Mesenchymal stem cell (in vitro differentiated cells and primary cell): ENCODE measurements at regions not wholly inside any gene's neighbourhood (a gene's known extent, or its start where the extent isn't known, plus 50 kb on each side); places are given as distances from the start of the nearest gene placed in this dataset.

Experiments
- DNase-seq: peaks from one replicate; pipeline ENCODE4 v3.0.0-alpha.2; 2013
- H2AFZ ChIP-seq: one replicate; pipeline ENCODE4 v1.6.1; 2013; ENCODE audit warnings: low read depth, mild to moderate bottlenecking, control low read depth, inconsistent platforms, low read length, moderate library complexity
- H2AK5ac ChIP-seq: 2 replicates; pipeline ENCODE4 v1.6.1; 2013; ENCODE audit warnings: low read length, moderate library complexity, mild to moderate bottlenecking, inconsistent platforms; ENCODE audit not compliant: severe bottlenecking
- H2BK120ac ChIP-seq: one replicate; pipeline ENCODE4 v1.6.1; 2013; ENCODE audit warnings: low read depth, mild to moderate bottlenecking, inconsistent platforms, low read length, moderate library complexity
- H2BK12ac ChIP-seq, 2 experiments: one replicate each; pipeline ENCODE4 v1.6.1; 2013; ENCODE audit warnings: inconsistent platforms in 2 of 2, low read length in 2 of 2, mild to moderate bottlenecking in 2 of 2, moderate library complexity in 2 of 2, control low read depth in 1 of 2
- H2BK15ac ChIP-seq: one replicate; pipeline ENCODE4 v1.6.1; 2013; ENCODE audit warnings: mild to moderate bottlenecking, low read depth, inconsistent platforms; ENCODE audit not compliant: poor library complexity, severe bottlenecking
- H2BK5ac ChIP-seq: 2 replicates; pipeline ENCODE4 v1.6.1; 2013; ENCODE audit warnings: low read depth, mild to moderate bottlenecking, low read length, control low read depth, inconsistent platforms; ENCODE audit not compliant: poor library complexity, severe bottlenecking
- H3K14ac ChIP-seq, 2 experiments: one replicate each; pipeline ENCODE4 v1.6.1; 2013; ENCODE audit warnings: inconsistent platforms in 2 of 2, low read length in 2 of 2, control low read depth in 1 of 2, mild to moderate bottlenecking in 1 of 2, moderate library complexity in 1 of 2
- H3K18ac ChIP-seq, 2 experiments: one replicate each; pipeline ENCODE4 v1.6.1; 2013; ENCODE audit warnings: inconsistent platforms in 2 of 2, low read length in 2 of 2, control low read depth in 1 of 2, low read depth in 1 of 2, mild to moderate bottlenecking in 1 of 2
- H3K23ac ChIP-seq, 2 experiments: one replicate each; pipeline ENCODE4 v1.6.1; 2013; ENCODE audit warnings: inconsistent platforms in 2 of 2, low read length in 2 of 2, mild to moderate bottlenecking in 2 of 2, moderate library complexity in 2 of 2, control low read depth in 1 of 2
- H3K27ac ChIP-seq: 2 replicates; pipeline ENCODE4 v1.5.1; 2013; ENCODE audit warnings: mild to moderate bottlenecking, moderate library complexity, low read length, control low read depth, inconsistent platforms; ENCODE audit not compliant: poor library complexity, severe bottlenecking
- H3K27me3 ChIP-seq, 2 experiments: 2 replicates each; pipeline versions ENCODE4 v1.6.1 to v1.7.0; 2013; ENCODE audit warnings: low read length in 2 of 2, mild to moderate bottlenecking in 2 of 2, moderate library complexity in 2 of 2, control low read depth in 1 of 2, inconsistent platforms in 1 of 2; ENCODE audit not compliant: control insufficient read depth in 1 of 2, insufficient read depth in 1 of 2
- H3K36me3 ChIP-seq, 2 experiments: 2 replicates each; pipeline versions ENCODE4 v1.6.1 to v1.7.0; 2013; ENCODE audit warnings: low read length in 2 of 2, control low read depth in 1 of 2, inconsistent platforms in 1 of 2, low read depth in 1 of 2, mild to moderate bottlenecking in 1 of 2; ENCODE audit not compliant: insufficient read depth in 2 of 2, control insufficient read depth in 1 of 2
- H3K4ac ChIP-seq, 2 experiments: one replicate each; pipeline ENCODE4 v1.6.1; 2013; ENCODE audit warnings: inconsistent platforms in 2 of 2, low read length in 2 of 2, mild to moderate bottlenecking in 2 of 2, moderate library complexity in 2 of 2, control low read depth in 1 of 2, low read depth in 1 of 2
- H3K4me1 ChIP-seq: 2 replicates; pipeline ENCODE4 v1.6.1; 2013; ENCODE audit warnings: low read depth, low read length, control low read depth; ENCODE audit not compliant: control insufficient read depth, insufficient read depth
- H3K4me2 ChIP-seq: 2 replicates; pipeline ENCODE4 v1.6.1; 2013; ENCODE audit warnings: low read length, mild to moderate bottlenecking, inconsistent platforms; ENCODE audit not compliant: poor library complexity, severe bottlenecking
- H3K4me3 ChIP-seq, 2 experiments: 2 replicates each; pipeline versions ENCODE4 v1.5.1 to v1.7.0; 2013; ENCODE audit warnings: low read length in 2 of 2, mild to moderate bottlenecking in 2 of 2, control low read depth in 1 of 2, low read depth in 1 of 2; ENCODE audit not compliant: insufficient read depth in 1 of 2
- H3K79me1 ChIP-seq: replicated peaks from 2 replicates; pipeline ENCODE4 v1.6.1; 2013; ENCODE audit warnings: mild to moderate bottlenecking, control low read depth, low read length, inconsistent platforms; ENCODE audit not compliant: poor library complexity, severe bottlenecking
- H3K9ac ChIP-seq: 2 replicates; pipeline ENCODE4 v1.7.0; 2013; ENCODE audit warnings: mild to moderate bottlenecking, low read length, moderate library complexity
- H3K9me3 ChIP-seq: 2 replicates; pipeline ENCODE4 v1.7.0; 2013; ENCODE audit warnings: mild to moderate bottlenecking, low read length; ENCODE audit not compliant: control insufficient read depth
- H4K8ac ChIP-seq: one replicate; pipeline ENCODE4 v1.6.1; 2013; ENCODE audit warnings: inconsistent platforms, mild to moderate bottlenecking, low read length, moderate library complexity
- H4K91ac ChIP-seq: one replicate; pipeline ENCODE4 v1.6.1; 2013; ENCODE audit warnings: mild to moderate bottlenecking, low read length, inconsistent platforms
- WGBS: methylation state at CpG from one replicate; pipeline ENCODE4 v1.1.7; 2013; ENCODE audit warnings: mixed read lengths; 5-methylcytosine and 5-hydroxymethylcytosine counted together

DNA sequence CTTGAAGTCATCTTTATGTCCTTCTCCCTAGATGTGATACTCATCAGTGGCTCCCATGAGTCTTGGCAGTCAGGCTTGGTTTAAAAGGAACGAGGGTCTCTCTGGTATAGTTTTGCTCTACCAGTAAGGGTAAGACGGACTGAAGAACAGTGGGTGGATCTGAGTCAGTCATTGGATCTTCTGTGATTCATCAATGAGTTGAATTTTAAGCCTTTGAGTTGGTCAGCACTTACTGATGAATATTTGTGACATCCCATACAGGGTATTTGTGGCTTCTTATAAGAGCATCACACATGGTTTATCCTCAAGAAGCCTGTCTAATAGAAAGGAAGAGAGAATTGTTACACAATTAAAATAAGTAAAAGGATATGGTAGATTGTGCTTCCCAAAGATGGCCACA is 87.3 kb upstream of the NAMPT start:
- WGBS: 79% methylated on average over 2 of the region's 2 CpGs
- Histone ChIP-seq H3K27ac (no peak overlapping the region), H3K4me3 (no peak overlapping the region), H3K4ac (no peak overlapping the region), H3K9me3 (no peaks in the 10 kb centered on the region), H2AFZ (no peak overlapping the region), H3K79me1 (no peaks in the 10 kb centered on the region), H3K36me3 (no peaks in the 10 kb centered on the region), H4K8ac (no peak overlapping the region), H2AK5ac (no peak overlapping the region), H3K4me1 (peaks cover 1% of the 10 kb centered on the region), H3K18ac (no peak overlapping the region), H2BK12ac (no peak overlapping the region), H3K4me2 (no peak overlapping the region), H3K9ac (no peak overlapping the region), H2BK120ac (no peak overlapping the region), H3K23ac (no peak overlapping the region), H4K91ac (no peak overlapping the region), H3K14ac (no peak overlapping the region), H2BK15ac (no peak overlapping the region), H3K27me3 (no peaks in the 10 kb centered on the region), H2BK5ac (no peak overlapping the region)
- DNase-seq: no peak

DNA sequence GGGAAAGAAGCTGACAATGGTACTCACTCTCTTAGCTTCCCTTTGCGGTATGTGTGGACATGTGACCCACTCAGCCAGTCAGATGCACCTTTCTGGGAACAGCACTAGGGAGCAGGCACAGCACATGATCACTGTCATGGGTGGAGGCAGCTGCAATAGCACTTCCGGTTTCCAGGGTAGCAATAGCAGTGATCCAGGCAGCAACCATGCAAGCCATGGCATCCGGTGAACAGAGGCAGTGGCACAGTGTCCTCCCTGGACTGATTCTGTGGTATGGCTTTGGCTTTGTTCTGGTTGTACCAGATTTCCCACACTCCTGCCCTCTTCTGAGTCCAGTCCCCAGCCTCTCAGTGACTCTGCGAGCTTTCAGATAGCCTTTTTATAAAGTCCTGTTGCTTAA is 86.8 kb upstream of the NAMPT start:
- Histone ChIP-seq H3K4me2 (no peak overlapping the region), H3K36me3 (no peaks in the 10 kb centered on the region), H2BK120ac (no peak overlapping the region), H3K9ac (no peak overlapping the region), H3K27me3 (no peaks in the 10 kb centered on the region), H3K27ac (no peak overlapping the region), H4K8ac (no peak overlapping the region), H3K4me1 (peaks cover 1% of the 10 kb centered on the region), H3K79me1 (no peaks in the 10 kb centered on the region), H4K91ac (no peak overlapping the region), H3K14ac (no peak overlapping the region), H2BK12ac (no peak overlapping the region), H3K4me3 (no peak overlapping the region), H3K23ac (no peak overlapping the region), H2AK5ac (no peak overlapping the region), H3K18ac (no peak overlapping the region), H2AFZ (no peak overlapping the region), H2BK5ac (no peak overlapping the region), H3K9me3 (no peaks in the 10 kb centered on the region), H2BK15ac (no peak overlapping the region), H3K4ac (no peak overlapping the region)
- no peak for DNase-seq
- 92% methylated on average over 4 of the region's 4 CpGs for WGBS

DNA sequence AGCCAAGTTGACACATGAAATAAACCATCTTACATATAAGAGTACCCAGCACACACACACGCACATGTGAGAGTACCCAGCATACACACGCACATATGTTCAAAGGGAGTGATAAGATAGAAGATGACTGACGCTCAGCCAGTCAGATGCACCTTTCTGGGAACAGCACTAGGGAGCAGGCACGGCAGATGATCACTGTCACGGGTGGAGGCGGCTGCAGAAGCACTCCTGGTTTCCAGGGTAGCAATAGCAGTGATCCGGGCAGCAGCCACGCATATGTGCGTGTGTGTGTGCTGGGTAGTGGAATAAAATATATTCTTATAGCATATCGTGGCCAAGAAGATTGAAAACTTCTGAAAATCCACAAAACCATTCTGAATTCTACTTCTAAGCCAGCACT is 85.8 kb upstream of the NAMPT start:
- no peaks in the 10 kb centered on the region for H3K27me3 ChIP-seq
- H2BK5ac ChIP-seq: no peak overlapping the region
- H3K23ac ChIP-seq: no peak overlapping the region
- no peaks in the 10 kb centered on the region for H3K36me3 ChIP-seq
- H3K14ac ChIP-seq: no peak overlapping the region
- no peak overlapping the region for H2BK15ac ChIP-seq
- H3K79me1 ChIP-seq: no peaks in the 10 kb centered on the region
- H3K4me3 ChIP-seq: no peak overlapping the region
- no peak overlapping the region for H2AK5ac ChIP-seq
- 91% methylated on average over 7 of the region's 10 CpGs for WGBS
- no peak overlapping the region for H4K8ac ChIP-seq
- H3K9ac ChIP-seq: peak overlapping the region; percentile 70
- no peak overlapping the region for H2BK120ac ChIP-seq
- H3K18ac ChIP-seq: no peak overlapping the region
- no peak overlapping the region for H3K4ac ChIP-seq
- peaks cover 1% of the 10 kb centered on the region for H3K4me1 ChIP-seq
- peak overlapping the region in 1 of 2 experiments; percentile 30 for H2BK12ac ChIP-seq
- H3K4me2 ChIP-seq: no peak overlapping the region
- no peak overlapping the region for H4K91ac ChIP-seq
- no peak for DNase-seq
- H3K27ac ChIP-seq: no peak overlapping the region
- H3K9me3 ChIP-seq: no peaks in the 10 kb centered on the region
- no peak overlapping the region for H2AFZ ChIP-seq

DNA sequence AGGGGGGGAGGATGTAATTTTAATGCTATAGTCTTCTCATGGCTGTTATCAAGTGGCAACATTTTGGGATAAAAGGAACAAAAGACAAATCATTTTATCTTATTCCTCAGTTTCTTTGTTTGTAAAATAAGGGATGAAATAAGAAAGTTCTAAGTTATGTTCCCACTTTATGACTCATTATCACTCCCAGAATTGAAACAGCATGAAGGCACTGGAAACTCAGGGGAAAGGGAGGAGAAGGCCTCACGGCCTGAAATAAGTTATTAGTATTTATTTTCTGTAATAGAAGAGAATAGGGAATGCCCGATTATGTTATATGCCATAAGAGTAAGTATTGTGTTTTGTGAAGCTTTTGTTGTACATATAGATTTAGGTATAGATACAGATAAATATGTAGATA is 85.0 kb upstream of the NAMPT start:
- H3K9ac ChIP-seq: peak overlapping the region; percentile 70
- peaks cover 1% of the 10 kb centered on the region for H3K4me1 ChIP-seq
- H2AFZ ChIP-seq: no peak overlapping the region
- H2BK120ac ChIP-seq: no peak overlapping the region
- WGBS: 84% methylated on average over 2 of the region's 2 CpGs
- no peak overlapping the region for H2BK5ac ChIP-seq
- no peaks in the 10 kb centered on the region for H3K79me1 ChIP-seq
- no peak overlapping the region for H3K14ac ChIP-seq
- DNase-seq: no peak
- H4K8ac ChIP-seq: no peak overlapping the region
- no peak overlapping the region for H3K4me3 ChIP-seq
- no peak overlapping the region for H3K27ac ChIP-seq
- no peak overlapping the region for H2BK15ac ChIP-seq
- no peak overlapping the region for H3K4me2 ChIP-seq
- no peak overlapping the region for H3K4ac ChIP-seq
- H2AK5ac ChIP-seq: no peak overlapping the region
- no peak overlapping the region for H2BK12ac ChIP-seq
- no peak overlapping the region for H4K91ac ChIP-seq
- H3K23ac ChIP-seq: no peak overlapping the region
- no peaks in the 10 kb centered on the region for H3K36me3 ChIP-seq
- no peak overlapping the region for H3K18ac ChIP-seq
- no peaks in the 10 kb centered on the region for H3K27me3 ChIP-seq
- no peaks in the 10 kb centered on the region for H3K9me3 ChIP-seq
